Stimulated activated naive CD8-positive, alpha-beta T cell treated with anti-CD3 and anti-CD28 coated beads, Interleukin-15, Interleukin-2, amounts not matched to agents 100 U/mL and 50 U/mL, for 24 hours (primary cell): ENCODE measurements at regions not wholly inside any gene's neighbourhood (a gene's known extent, or its start where the extent isn't known, plus 50 kb on each side); places are given as distances from the start of the nearest gene placed in this dataset.

Experiments
- ATAC-seq: fragments of 150-1000 bp; cut with Tn5 transposase; one replicate; pipeline ENCODE4 v1.10.0; 2021
- DNase-seq: peaks from one replicate; pipeline ENCODE4 v3.0.0; 2021

DNA sequence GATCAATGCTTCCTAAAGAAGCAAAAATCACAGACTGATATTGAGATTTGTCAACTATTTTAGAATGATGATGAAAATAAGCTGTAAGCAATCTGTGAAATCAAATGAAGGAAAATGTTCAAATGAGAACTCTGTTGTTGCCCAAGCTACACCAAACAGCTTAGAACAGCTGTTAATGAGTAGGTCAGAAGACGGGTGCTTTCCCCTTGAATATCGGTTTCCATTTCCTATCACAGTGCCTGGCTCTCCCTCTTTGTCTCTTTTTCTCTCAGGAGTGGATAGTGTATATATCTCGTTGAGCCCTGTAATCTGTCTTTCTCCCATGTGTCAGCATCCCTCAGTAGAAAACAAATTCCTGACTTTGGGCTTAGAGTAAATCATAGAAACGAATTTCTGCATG, 1592.9 kb upstream of the TENM3 start:
- DNase-seq (no peak), ATAC-seq (no peak)

DNA sequence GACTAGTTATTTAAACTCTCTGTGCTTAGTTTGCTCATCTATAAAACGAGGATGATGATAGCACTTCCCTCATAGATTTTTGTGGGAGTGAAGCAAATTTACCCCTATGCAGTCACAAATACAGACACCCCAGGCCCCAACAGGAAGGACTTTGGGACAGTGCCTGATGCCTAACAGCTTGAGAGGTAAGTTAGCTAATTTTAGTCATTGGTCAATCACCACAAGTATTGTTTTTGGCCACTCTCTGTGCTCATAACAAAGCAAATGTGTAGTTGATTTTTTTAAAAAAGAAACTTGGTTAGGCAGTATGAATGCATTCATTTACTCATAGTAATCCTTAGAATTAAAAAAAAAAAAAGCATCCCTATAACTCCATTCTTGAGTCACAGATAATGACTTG, 1590.7 kb upstream of the TENM3 start:
- ATAC-seq (no peak), DNase-seq (no peak)

DNA sequence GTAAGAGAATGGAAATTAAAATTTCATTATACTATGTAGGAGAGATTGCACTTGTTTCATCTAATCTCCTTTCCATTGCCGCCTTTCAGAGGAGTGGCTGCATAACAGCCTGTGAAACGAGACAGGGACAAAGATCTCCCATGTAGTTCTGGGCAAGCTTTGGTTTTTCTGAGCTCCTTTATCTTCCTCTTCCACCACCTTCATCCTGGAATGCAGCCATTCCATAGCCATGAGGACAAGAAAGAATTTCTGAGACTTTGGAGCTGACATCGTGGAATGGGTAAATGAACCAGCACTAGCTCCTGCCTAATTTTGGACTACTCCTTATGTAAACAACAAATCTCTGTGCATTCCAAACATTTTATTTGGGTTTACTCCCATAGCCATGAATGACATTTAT, 1587.3 kb upstream of the TENM3 start:
- ATAC-seq, result no peak

DNA sequence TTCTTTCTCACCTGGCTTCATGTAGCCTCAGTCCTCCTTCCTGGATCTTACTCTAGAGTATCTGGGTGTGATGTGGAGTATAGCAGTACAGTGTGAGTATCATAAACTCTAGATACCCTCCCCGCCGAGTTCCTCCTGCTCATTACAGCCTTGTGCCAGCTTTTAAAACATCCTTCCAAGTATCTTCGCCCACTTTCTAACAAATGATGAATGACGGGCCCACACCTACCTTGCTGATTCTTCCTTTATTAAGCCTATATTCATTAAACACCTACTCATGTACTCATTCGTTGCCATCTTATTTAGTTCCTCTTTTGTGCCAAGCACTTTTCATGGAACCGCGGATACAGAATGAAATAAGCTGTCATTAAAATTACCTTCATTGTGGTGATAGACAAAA, 1585.3 kb upstream of the TENM3 start:
- ATAC-seq (no peak), DNase-seq (no peak)

More for the DNA sequence above, 1587.3 kb upstream of the TENM3 start:
- no peak for DNase-seq

DNA sequence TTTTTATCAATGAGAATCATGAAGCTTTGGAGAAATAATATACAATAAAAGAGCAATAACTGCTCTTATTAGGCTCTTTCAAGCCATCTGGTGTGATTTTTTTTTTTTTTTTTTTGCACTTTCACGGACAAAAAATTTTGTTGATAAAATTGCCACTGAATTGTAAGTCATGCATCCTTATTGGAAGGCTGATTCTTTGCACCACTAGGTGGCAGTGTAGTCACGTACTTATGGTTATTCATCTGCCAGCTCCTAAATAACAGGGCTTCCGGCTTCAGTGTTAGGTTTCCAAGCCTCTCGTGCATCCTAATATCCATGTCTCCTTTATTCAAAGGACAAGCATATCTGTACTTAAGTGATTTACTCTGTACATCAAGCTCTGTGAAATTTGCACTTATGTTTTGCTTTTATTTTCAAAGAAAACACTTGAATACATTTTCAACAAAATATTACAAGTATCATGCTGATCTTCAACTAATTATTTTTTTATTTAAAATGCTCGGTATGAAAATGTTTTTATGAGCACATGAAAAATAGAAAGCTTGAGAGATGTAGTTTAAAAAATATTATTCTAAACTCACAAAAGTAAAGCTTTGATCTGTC, 1578.3 kb upstream of the TENM3 start:
- ATAC-seq (no peak), DNase-seq (peak; percentile 63)

DNA sequence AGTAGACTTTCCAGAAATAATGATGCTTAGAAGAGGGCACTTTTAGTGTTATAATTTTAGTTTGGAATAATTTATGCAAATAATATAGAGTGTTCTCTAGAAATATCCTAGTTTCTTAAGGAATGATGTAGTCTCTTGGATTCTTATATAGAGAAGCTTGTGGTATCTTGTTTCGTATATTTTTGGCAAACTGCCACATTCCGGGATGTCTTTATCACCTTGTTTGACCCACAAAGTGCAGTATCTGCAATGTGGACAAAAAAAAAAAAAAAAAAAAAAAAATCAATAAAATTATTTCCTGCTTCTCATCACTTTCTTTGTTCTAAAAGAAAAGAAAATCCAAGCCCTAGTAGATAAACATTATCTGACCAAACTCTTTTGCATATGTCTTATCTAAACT, 1577.7 kb upstream of the TENM3 start:
- DNase-seq (no peak), ATAC-seq (no peak)

DNA sequence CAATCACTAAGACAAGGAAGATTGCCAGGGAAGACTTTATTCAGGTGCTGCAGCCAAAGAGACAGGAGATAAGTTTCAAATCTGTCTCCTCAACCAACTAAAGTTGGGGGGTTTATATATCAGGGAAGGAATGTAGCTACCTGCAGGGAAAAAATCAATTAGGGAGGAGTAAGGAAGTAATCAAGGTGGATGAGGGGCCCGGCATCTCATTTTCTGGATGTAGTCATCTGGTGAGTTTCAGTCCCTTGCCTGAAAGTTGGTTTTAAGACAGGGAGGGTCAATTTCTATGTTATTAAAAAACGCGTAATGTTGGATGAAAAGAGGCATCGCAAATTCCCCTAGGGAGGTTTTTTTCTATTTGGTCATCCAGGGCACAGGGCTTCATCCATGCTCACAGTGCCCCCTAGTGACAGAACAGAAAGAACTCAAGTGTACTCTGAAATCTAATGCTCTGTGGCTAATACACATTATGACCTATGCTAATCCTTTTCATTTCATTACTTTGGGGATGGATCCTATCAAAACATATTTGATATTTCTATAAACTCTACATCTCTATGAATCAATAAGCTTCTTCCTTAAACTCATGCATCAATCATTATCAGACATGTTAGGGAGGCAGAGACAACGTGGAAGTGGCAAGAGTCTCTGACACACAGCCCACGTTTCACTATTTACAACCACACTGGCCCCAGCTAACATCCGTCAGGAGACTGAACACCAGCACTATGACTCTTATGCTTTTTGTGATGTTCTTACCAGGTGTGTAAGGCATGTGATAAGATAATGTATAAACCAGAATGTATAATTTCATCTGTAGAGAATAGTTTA, 1577.0 kb upstream of the TENM3 start:
- peak; percentile 7 for DNase-seq
- ATAC-seq, result peak; percentile 55

DNA sequence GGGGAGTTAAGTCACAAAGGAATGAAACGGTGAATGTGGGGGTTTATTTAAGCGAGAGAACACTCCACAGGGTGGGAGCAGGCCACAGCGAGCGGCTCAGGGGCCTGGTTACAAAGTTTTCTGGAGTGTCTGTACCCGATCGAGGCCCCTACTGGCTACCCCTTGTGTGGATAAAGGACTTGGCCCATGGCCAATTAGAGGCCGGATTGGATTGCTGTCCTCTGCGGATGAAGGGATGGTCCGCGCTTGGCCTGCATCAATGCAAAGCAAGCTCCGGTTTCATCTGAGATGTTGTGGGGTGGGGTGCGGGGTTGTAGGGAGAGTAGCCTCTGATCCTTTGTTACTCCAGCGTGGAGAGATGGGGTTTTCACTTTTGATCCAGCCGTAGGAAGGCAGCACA, 1574.5 kb upstream of the TENM3 start:
- no peak for DNase-seq
- no peak for ATAC-seq

DNA sequence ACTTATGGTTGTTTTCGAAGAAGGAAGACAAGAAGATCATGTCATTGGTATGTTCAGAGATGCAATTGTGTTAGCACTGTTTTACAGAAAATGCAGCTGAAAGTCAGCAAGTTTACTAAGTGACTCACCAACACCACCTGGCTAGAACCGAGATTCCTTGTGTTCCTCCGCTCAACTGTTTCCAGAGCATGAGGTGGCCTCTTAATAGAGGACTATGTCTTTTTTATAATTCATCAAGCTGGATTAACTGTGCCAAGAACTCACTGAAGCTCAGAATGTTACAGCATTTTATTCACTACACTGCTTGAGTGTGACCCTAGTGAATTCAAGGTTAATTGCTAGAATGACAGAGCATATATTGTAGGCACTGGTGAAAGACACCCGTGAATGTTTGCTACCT, 1573.5 kb upstream of the TENM3 start:
- ATAC-seq (no peak), DNase-seq (no peak)

DNA sequence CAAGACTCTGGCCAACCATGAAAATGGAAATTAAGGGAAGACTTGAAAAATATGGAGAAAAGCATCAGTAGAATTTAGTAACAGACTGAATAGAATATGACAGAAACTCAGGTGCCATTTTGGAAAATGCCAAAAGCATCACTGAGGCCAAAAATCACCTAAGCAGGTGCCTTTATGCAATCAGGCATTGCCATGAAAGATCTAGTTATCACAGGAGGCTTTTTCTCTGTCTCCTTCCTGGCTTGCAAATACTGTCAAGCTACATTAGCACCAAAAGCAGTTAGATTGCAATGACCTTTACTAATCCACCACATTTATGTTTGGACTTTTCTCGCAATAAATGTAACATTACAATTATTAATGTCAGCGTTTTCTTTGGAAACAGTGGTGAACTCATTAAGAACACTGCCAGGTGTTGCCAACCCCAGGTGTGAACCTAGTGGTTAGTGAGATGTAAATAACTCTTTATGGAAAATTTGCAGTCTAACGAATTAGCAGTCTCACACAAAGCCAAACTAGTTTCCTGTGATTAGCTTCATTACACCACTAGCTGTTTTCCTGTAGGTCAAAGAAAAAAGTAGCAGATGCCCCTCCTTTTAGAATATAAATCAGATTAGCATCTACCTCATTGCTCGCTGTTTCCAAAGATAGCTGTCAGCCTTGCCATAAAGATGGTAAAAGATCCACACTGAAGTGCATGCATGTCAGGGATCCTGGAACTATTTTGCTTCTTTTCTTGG, 1568.4 kb upstream of the TENM3 start:
- ATAC-seq, result no peak
- DNase-seq, result no peak

DNA sequence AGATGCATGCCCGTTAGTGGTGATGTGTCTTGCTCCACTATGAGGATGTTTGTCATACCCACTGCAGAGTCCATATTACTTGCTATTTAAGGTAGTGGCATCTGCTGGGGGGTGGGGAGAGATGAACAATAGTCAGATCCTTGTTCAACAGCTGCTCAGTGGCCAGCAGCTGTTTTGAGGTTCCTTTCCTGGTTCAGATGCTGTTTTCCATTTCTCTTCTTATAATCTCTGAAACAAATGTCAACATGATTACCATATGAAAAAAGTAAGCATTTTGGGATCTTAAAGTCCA, 1567.9 kb upstream of the TENM3 start:
- DNase-seq, result no peak
- no peak for ATAC-seq

DNA sequence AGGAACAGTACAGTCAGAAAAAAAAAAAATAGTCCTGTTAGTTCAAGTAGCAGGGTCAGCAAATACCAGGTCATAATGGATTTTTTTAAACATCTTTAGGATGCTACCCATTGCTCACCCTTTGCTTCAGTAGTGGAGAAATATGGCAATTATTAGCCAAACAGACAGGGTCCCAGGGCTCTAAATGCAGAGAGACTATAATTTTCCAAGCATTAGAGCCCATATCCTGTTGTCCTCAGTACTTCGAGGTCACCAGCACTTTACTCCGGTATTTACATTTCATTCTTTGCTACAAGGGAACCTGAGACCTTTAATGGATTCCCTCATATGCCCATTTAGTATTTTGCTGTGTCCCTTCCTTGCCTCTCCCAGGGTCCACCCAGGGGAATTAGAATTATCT, 1562.9 kb upstream of the TENM3 start:
- no peak for ATAC-seq
- no peak for DNase-seq

DNA sequence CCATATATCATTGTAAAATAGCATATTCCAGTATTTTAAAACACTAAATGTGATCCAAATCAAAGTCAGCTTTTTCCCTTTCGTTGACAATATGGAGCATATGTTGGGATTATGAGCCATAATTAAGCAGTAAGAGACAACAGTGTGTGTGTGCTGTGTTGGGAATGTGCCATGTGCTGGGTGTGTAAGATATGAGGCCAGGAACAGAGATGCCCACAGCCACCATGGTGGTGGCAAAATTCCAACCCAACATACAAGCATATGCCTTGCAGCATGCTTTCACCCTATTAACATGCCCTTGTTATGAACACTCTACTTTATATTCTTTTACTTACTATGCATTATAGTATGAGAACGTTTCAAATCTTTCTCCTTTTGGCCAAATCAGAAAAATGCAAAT, 1560.4 kb upstream of the TENM3 start:
- ATAC-seq (no peak), DNase-seq (no peak)

DNA sequence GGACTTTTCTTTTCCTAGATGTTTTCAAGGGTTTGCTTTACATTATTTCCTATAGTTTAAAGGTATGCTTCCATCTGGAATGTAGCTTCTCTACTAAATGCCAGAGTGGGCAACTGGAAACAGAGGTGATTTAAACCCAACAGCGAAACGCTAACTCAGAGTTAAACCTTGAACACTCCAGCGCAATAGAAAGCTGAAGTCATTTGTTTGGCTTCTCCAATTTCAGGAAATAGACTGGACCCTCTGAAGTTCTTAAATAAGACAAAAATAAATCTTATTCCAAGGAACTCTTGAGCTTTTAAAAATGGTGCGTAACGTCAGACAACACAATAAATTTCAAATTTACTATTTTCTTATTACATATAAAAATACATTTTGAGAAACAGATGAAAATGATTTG, 1560.0 kb upstream of the TENM3 start:
- DNase-seq (no peak), ATAC-seq (no peak)

DNA sequence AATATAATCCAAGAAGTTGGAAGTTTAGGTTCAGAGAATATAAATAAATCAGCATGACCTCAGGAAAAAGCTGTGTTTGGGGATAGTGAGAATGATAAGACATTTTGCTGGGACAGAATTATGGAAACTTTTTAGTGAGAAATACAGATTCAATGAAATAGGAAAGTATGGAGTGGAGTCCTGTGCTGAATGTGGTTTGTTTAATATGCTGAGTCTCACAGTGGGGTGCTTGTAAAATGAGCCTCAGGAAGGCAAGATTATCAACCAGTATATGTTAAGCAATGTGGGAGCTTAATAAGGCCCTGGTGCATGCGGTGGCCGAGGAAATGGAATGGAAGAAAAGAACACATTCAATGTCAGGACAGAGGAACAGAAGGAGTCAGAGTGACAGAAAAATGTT, 1554.7 kb upstream of the TENM3 start:
- ATAC-seq, result no peak
- no peak for DNase-seq

DNA sequence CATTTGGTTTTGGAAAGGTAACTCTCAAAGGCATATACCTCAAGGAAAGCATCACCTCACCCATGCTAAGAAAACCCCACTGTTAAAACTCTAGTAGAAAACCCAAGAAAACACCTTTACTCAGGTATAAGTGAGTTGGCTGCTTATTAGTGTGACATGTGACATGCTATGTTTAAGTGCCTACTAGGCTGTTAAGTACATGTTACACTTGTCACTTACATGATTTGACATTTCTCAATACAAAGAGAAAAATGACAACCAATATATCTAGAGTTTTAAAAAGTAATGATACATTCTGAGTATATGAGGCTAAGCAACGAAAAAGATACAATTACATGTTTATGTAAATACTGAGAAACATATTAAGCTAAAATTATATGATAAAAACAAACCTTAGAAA, 1548.3 kb upstream of the TENM3 start:
- ATAC-seq, result no peak
- no peak for DNase-seq

DNA sequence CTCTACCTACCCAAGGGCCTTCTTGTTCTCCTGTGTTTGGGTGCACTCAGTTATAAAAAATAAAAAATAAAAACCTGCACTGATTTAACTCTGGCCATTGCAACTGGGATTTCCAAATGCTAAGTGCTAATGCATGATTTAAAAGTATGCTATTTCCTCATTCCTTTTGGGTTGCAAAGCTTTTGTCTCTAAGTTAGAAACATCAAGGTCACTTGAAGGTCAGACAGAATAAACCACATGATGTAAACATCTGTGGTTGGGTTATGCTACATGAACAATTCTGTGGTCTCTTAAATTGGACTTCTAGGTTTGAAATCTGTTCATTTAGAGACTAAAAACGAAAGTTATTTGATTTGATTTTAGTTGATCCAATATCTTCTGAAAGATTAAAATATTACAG, 1547.4 kb upstream of the TENM3 start:
- no peak for DNase-seq

DNA sequence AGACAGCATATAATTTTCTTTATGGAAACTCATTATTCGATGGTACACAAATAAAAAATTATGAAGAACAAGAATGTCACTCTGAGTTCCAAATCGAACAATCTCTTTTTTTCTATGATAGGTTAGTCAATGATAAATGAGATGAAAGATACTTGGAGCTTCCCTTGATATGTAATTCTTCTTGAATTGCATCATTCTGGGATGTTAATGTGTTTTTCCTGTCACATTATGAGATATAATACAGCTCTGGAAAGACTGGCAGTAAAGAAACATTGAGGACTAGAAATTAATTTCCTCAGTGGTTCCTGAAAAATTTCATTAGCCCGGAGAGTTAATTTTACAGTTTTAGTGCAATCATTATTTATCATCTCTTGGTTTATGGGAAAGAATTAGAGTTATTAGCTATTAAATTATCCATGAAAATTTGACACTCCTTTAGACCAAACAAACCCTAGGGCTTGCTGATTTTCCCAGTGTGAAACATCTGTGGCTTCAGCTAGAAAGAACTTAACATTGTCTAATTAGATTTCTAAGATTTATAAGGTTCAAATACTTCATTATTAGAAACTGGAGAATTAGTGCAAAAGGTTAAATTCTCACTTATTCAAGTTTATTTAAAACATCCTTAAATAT, 1546.6 kb upstream of the TENM3 start:
- no peak for ATAC-seq
- no peak for DNase-seq

More for the DNA sequence above, 1547.4 kb upstream of the TENM3 start:
- no peak for ATAC-seq

DNA sequence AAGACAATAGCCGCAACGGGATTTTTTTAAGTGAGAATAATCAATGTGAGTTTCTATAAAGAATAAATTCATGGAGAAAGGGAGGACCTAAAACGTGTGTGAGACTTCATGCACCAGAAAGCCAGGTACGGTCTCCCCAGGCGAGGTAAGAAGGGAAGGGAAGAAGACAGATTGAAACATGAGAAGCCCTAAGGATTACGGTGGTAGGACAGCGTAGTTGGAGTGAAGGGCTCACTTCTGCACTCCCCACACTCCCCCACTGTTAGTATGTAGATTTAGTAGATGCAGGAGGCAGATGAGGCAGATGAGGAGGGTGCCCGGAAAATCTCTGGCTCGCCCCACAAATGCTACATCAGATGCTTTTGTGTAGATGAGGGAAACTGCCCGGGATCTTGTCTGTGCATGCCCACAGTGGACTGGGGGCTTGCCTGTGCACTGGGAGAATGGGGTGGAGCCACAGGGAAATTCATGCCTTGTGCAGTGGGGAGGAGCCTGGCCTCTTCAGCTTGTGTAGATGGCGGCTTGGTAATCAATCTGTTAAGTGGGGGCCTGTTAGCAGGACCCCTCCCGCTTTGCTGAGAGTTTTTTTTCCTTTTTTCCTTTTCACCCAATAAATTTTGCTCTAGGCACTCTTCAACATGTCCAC, 1544.5 kb upstream of the TENM3 start:
- ATAC-seq, result no peak

DNA sequence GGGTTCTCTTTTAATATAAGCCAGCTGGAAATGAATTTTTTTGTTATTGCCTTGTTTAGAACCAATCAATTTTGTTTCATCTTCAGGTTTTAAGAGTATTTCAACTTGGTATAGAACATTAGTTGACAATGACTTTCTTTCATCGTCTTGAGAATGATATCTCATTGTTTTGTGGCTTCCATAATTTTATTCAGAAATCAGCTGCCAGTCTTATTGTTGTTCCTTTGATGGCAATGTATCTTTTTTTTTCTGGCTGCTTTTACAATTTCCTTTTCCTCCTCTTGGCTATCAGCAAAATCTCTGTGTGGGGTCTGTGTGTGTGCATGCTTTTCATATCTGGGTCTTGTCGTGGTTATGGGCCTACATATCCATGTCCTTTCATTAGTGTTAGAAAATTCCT, 1536.4 kb upstream of the TENM3 start:
- DNase-seq (no peak), ATAC-seq (no peak)

More for the DNA sequence above, 1544.5 kb upstream of the TENM3 start:
- no peak for DNase-seq

DNA sequence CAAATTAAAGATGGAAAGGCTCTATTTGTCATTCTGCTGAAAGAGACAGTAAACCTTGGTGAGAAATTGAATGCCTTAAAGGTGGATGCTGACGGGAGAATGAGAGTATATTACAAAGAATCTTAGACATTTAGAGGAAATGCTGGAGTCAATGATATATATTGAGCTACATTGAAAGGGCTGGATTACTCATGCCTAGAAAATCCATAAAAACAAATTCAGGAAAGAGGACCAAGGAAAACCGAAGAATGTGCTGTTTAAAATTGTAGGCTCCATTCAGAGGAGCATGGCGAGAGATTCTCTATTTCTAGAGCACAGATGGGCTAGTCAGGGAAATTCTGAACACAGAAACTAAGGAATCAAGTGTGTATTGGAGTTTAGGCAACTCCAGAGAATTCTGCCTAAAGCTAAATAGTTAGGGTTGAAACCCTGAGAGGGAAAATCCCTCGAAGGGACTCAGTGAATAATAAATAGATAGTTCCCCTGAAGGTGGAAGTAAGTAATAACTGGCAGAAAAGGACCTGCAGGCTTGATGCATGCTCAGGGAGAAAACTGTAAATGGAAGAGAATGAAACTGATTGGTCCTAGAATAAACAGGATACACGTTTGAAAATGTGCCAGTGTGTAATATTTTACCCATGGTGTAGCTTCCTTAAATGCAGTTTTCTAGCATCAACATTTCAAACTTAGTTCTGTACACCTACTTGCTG, 1532.4 kb upstream of the TENM3 start:
- DNase-seq, result no peak
- no peak for ATAC-seq

DNA sequence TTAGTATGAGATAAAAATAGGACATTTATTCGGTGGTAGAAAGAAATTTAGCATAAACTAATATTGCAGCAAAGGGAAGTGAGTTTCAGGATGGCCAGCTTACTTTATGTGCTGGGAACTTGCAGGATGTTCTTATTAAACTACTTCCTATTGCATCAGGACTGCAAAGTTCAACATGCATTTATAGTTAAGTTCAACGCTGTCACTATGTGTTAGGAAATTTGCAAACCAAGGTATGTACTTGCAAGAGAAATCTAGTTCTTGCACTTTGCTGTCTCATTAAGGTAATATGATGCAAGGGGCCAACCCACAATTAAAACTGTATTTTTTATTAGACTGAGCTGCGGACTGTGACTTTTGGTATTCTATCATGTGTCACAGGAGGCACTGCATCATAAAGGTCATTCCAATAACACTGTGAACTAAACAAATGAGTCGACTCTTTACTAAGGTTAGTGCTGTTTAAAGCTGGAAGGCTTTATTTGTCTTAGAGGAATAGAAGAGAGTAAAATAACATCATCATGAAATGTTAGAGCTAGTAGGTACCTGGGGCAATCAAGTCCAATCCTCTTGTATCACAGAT, 1525.7 kb upstream of the TENM3 start:
- no peak for ATAC-seq

More for the DNA sequence above, 1525.7 kb upstream of the TENM3 start:
- no peak for DNase-seq
